SK-N-SH treated with all-trans-retinoic acid at 6 μM for 48 hours (cell line): ENCODE measurements at regions not wholly inside any gene's neighbourhood (a gene's known extent, or its start where the extent isn't known, plus 50 kb on each side); places are given as distances from the start of the nearest gene placed in this dataset.

ENCODE experiments used
- ATAC-seq: fragments of 200-7000 bp; cut with Tn5 transposase; 3 replicates; pipeline ENCODE4 v1.9.1; 2020; ENCODE audit warnings: mild to moderate bottlenecking, moderate library complexity
- ARNTL ChIP-seq: fragments of 450-650 bp; formaldehyde crosslinking; IDR thresholded peaks from 2 replicates; pipeline ENCODE4 v1.5.0; 2020; ENCODE audit warnings: low read depth, mild to moderate bottlenecking, moderate library complexity, borderline replicate concordance
- BACH2 ChIP-seq: fragments of 250-450 bp; sonication (Bioruptor Pico); IDR thresholded peaks from 2 replicates; pipeline ENCODE4 v1.9.0; 2021; ENCODE audit warnings: mild to moderate bottlenecking, borderline replicate concordance
- CREB5 ChIP-seq: fragments of 250-450 bp; sonication (Bioruptor Pico); IDR thresholded peaks from 2 replicates; pipeline ENCODE4 v1.5.1; 2020; ENCODE audit warnings: low read depth, mild to moderate bottlenecking, moderate library complexity
- CSDC2 ChIP-seq: fragments of 250-450 bp; sonication (Bioruptor Pico); IDR thresholded peaks from 2 replicates; pipeline ENCODE4 v1.5.0; 2020; ENCODE audit warnings: mild to moderate bottlenecking, moderate library complexity
- ESRRG ChIP-seq: fragments of 250-450 bp; sonication (Bioruptor Pico); IDR thresholded peaks from 2 replicates; pipeline ENCODE4 v1.6.1; 2021; ENCODE audit warnings: mild to moderate bottlenecking
- GLIS3 ChIP-seq: fragments of 250-450 bp; sonication (Bioruptor Pico); IDR thresholded peaks from 2 replicates; pipeline ENCODE4 v1.5.0; 2020; ENCODE audit warnings: mild to moderate bottlenecking, moderate library complexity
- ISL1 ChIP-seq: fragments of 250-450 bp; sonication (Bioruptor Pico); IDR thresholded peaks from 2 replicates; pipeline ENCODE4 v2.1.2; 2022; ENCODE audit warnings: mild to moderate bottlenecking, moderate library complexity
- PPARA ChIP-seq: fragments of 250-450 bp; sonication (Bioruptor Pico); IDR thresholded peaks from 2 replicates; pipeline ENCODE4 v1.5.0; 2020; ENCODE audit warnings: mild to moderate bottlenecking, borderline replicate concordance
- RARB ChIP-seq: fragments of 250-450 bp; sonication (Bioruptor Pico); IDR thresholded peaks from 2 replicates; pipeline ENCODE4 v1.8.0; 2021; ENCODE audit warnings: mild to moderate bottlenecking, moderate library complexity
- SNAI2 ChIP-seq: fragments of 250-450 bp; sonication (Bioruptor Pico); IDR thresholded peaks from 2 replicates; pipeline ENCODE4 v1.5.0; 2020; ENCODE audit warnings: mild to moderate bottlenecking, moderate library complexity
- TCF4 ChIP-seq: fragments of 250-450 bp; sonication (Bioruptor Pico); IDR thresholded peaks from 2 replicates; pipeline ENCODE4 v1.8.0; 2021; ENCODE audit warnings: mild to moderate bottlenecking, moderate library complexity, borderline replicate concordance
- TOX ChIP-seq: fragments of 250-450 bp; sonication (Bioruptor Pico); IDR thresholded peaks from 2 replicates; pipeline ENCODE4 v1.8.0; 2021; ENCODE audit warnings: mild to moderate bottlenecking, moderate library complexity, borderline replicate concordance
- ZC3H10 ChIP-seq: fragments of 250-450 bp; sonication (Bioruptor Pico); IDR thresholded peaks from 2 replicates; pipeline ENCODE4 v1.5.1; 2021; ENCODE audit warnings: mild to moderate bottlenecking, moderate library complexity
- ZFP3 ChIP-seq: fragments of 250-450 bp; sonication (Bioruptor Pico); IDR thresholded peaks from 2 replicates; pipeline ENCODE4 v1.5.0; 2020; ENCODE audit warnings: mild to moderate bottlenecking, moderate library complexity
- ZFP30 ChIP-seq: fragments of 450-650 bp; formaldehyde crosslinking; IDR thresholded peaks from 2 replicates; pipeline ENCODE4 v1.5.0; 2022; ENCODE audit warnings: mild to moderate bottlenecking, moderate library complexity
- ZNF565 ChIP-seq: fragments of 450-650 bp; formaldehyde crosslinking; conservative IDR thresholded peaks from 2 replicates; pipeline ENCODE4 v1.5.0; 2020; ENCODE audit warnings: low read depth, mild to moderate bottlenecking, moderate library complexity
- ZNF70 ChIP-seq: fragments of 450-650 bp; formaldehyde crosslinking; IDR thresholded peaks from 2 replicates; pipeline ENCODE4 v1.5.0; 2020; ENCODE audit warnings: mild to moderate bottlenecking, moderate library complexity
- TF ChIP-seq, protein P1 (sequence below): fragments of 250-450 bp; sonication (Bioruptor Pico); IDR thresholded peaks from 2 replicates; pipeline ENCODE4 v1.8.0; 2020; ENCODE audit warnings: mild to moderate bottlenecking, moderate library complexity, borderline replicate concordance
- TF ChIP-seq, protein P2 (sequence below): fragments of 250-450 bp; sonication (Bioruptor Pico); IDR thresholded peaks from 2 replicates; pipeline ENCODE4 v1.8.0; 2021; ENCODE audit warnings: low read depth, mild to moderate bottlenecking, moderate library complexity, borderline replicate concordance
- TF ChIP-seq, protein P3 (sequence below): fragments of 250-450 bp; sonication (Bioruptor Pico); IDR thresholded peaks from 2 replicates; pipeline ENCODE4 v1.5.1; 2021; ENCODE audit warnings: mild to moderate bottlenecking, moderate library complexity

DNA sequence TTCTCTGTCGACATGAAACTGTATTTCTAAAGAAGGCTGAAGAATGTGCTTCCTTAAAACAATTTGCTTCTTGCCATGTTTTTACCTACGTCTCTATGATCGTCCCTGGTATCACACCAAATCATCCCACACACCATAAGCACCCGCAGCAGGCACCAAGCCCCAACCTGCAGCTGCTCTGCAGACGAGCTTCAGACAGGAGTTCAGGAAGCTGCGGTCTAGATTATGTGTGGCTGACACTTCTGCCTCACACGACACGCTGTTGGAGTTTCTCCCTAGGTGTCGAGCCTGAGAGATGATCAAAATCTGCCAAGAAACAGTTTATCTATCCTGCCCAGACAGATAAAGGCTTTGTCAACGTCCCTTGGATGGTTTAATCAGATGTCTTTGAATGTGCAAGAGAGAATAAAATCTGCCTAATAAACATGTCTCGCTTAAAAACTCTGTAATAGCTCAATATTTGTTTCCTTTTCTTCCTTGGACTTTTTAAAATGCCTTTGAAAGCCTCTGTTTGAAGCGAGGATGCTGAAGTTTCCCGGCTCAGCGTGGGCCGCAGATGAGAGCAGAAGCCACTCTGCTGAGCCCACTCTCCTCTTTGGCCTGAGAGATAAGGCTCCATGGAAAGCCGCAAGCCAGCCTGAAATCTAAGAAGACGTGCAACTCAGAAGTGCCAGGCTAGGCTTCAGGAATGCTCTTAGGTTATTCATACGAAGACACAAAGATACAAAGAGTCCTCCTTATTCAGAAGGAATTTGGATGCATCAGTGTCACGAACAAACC is 158.3 kb upstream of the PFKP start:
- TF ChIP-seq TCF4 (CRISPR knock-in tag) = no peak
- TF ChIP-seq GLIS3 = no peak
- TF ChIP-seq TOX (CRISPR knock-in tag) = no peak
- TF ChIP-seq BACH2 = no peak
- TF ChIP-seq ZC3H10 (CRISPR knock-in tag) = no peak
- no peak for TF ChIP-seq SNAI2 (CRISPR knock-in tag)
- TF ChIP-seq, protein P1, sequence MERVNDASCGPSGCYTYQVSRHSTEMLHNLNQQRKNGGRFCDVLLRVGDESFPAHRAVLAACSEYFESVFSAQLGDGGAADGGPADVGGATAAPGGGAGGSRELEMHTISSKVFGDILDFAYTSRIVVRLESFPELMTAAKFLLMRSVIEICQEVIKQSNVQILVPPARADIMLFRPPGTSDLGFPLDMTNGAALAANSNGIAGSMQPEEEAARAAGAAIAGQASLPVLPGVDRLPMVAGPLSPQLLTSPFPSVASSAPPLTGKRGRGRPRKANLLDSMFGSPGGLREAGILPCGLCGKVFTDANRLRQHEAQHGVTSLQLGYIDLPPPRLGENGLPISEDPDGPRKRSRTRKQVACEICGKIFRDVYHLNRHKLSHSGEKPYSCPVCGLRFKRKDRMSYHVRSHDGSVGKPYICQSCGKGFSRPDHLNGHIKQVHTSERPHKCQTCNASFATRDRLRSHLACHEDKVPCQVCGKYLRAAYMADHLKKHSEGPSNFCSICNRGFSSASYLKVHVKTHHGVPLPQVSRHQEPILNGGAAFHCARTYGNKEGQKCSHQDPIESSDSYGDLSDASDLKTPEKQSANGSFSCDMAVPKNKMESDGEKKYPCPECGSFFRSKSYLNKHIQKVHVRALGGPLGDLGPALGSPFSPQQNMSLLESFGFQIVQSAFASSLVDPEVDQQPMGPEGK (CRISPR knock-in tag) = no peak
- TF ChIP-seq ZFP3 (CRISPR knock-in tag) = no peak
- no peak for TF ChIP-seq ISL1 (CRISPR knock-in tag)
- no peak for TF ChIP-seq ZNF70 (CRISPR knock-in tag)
- TF ChIP-seq RARB (CRISPR knock-in tag) = no peak
- TF ChIP-seq ESRRG (CRISPR knock-in tag) = no peak
- TF ChIP-seq, protein P2, sequence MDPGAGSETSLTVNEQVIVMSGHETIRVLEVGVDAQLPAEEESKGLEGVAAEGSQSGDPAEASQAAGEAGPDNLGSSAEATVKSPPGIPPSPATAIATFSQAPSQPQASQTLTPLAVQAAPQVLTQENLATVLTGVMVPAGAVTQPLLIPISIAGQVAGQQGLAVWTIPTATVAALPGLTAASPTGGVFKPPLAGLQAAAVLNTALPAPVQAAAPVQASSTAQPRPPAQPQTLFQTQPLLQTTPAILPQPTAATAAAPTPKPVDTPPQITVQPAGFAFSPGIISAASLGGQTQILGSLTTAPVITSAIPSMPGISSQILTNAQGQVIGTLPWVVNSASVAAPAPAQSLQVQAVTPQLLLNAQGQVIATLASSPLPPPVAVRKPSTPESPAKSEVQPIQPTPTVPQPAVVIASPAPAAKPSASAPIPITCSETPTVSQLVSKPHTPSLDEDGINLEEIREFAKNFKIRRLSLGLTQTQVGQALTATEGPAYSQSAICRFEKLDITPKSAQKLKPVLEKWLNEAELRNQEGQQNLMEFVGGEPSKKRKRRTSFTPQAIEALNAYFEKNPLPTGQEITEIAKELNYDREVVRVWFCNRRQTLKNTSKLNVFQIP = no peak
- ATAC-seq = no peak

- ATAC-seq = no peak
These were observed 160.4 kb upstream of the PFKP start for GRCh38 chr10:2906974-2907373.

GRCh38 chr10:2905851-2906250 is 161.5 kb upstream of the PFKP start:
- no peak for TF ChIP-seq ZFP3 (CRISPR knock-in tag)
- TF ChIP-seq, protein P1 (CRISPR knock-in tag) = no peak
- TF ChIP-seq ISL1 (CRISPR knock-in tag) = no peak
- no peak for TF ChIP-seq GLIS3
- no peak for TF ChIP-seq ZNF565 (CRISPR knock-in tag)
- no peak for TF ChIP-seq CSDC2 (CRISPR knock-in tag)
- TF ChIP-seq PPARA (CRISPR knock-in tag) = no peak
- no peak for TF ChIP-seq ESRRG (CRISPR knock-in tag)
- no peak for TF ChIP-seq ZC3H10 (CRISPR knock-in tag)
- TF ChIP-seq RARB (CRISPR knock-in tag) = no peak
- TF ChIP-seq, protein P3, sequence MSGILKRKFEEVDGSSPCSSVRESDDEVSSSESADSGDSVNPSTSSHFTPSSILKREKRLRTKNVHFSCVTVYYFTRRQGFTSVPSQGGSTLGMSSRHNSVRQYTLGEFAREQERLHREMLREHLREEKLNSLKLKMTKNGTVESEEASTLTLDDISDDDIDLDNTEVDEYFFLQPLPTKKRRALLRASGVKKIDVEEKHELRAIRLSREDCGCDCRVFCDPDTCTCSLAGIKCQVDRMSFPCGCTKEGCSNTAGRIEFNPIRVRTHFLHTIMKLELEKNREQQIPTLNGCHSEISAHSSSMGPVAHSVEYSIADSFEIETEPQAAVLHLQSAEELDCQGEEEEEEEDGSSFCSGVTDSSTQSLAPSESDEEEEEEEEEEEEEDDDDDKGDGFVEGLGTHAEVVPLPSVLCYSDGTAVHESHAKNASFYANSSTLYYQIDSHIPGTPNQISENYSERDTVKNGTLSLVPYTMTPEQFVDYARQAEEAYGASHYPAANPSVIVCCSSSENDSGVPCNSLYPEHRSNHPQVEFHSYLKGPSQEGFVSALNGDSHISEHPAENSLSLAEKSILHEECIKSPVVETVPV = no peak
- no peak for TF ChIP-seq SNAI2 (CRISPR knock-in tag)
- TF ChIP-seq BACH2 = no peak
- TF ChIP-seq CREB5 = no peak
- no peak for TF ChIP-seq ZFP30 (CRISPR knock-in tag)
- ATAC-seq = no peak

More at GRCh38 chr10:2906974-2907373, 160.4 kb upstream of the PFKP start:
- TF ChIP-seq TCF4 (CRISPR knock-in tag) (no peak), ZFP3 (CRISPR knock-in tag) (no peak), CSDC2 (CRISPR knock-in tag) (no peak), TOX (CRISPR knock-in tag) (no peak), GLIS3 (no peak), ZC3H10 (CRISPR knock-in tag) (no peak), SNAI2 (CRISPR knock-in tag) (no peak), PPARA (CRISPR knock-in tag) (no peak), ARNTL (CRISPR knock-in tag) (no peak)
